ENCODE measurements at regions not wholly inside any gene's neighbourhood (a gene's known extent, or its start where the extent isn't known, plus 50 kb on each side); places are given as distances from the start of the nearest gene placed in this dataset.

GRCh38 chrX:43224496-43224895 lies 431.6 kb upstream of the MAOA start:
- TF ChIP-seq CTCF (IDR thresholded peaks at IDR 0.05; ENCODE audit: low read depth, low read length) (no peak), EZH2phosphoT487 (IDR thresholded peaks at IDR 0.05; ENCODE audit: low read depth) (no peak)
